ENCODE measurements at regions not wholly inside any gene's neighbourhood (a gene's known extent, or its start where the extent isn't known, plus 50 kb on each side); places are given as distances from the start of the nearest gene placed in this dataset.
A peak's percentile ranks its signal among the peaks of the same experiment; 100 is the strongest.

GRCh38 chr13:42706286-42706685 lies 75.1 kb upstream of the FAM216B start:
- 62 to 67% methylated on average over 3 of the region's 3 CpGs for WGBS, 2 donors

GRCh38 chr13:42707048-42707447 lies 74.3 kb upstream of the FAM216B start:
- no peak overlapping the region for H3K27ac ChIP-seq
- no peaks in the 10 kb centered on the region for H3K9me3 ChIP-seq
- no peak overlapping the region for H3K4me3 ChIP-seq
- TF ChIP-seq EP300 (IDR thresholded peaks at IDR 0.05) (no peak), POLR2A (IDR thresholded peaks at IDR 0.05) (no peak), CTCF (IDR thresholded peaks at IDR 0.05) (no peak), POLR2AphosphoS5 (IDR thresholded peaks at IDR 0.05) (no peak)
- H3K27me3 ChIP-seq, result no peaks in the 10 kb centered on the region
- H3K4me1 ChIP-seq, result no peaks in the 10 kb centered on the region
- 82 to 89% methylated on average over 4 of the region's 4 CpGs for WGBS, 2 donors
- ATAC-seq (ENCODE audit: low FRiP score in 2 of 2), result no peak
- DNase-seq, result no peak
- no peaks in the 10 kb centered on the region for H3K36me3 ChIP-seq

More at GRCh38 chr13:42706286-42706685, 75.1 kb upstream of the FAM216B start:
- H3K4me1 ChIP-seq, result no peaks in the 10 kb centered on the region
- no peaks in the 10 kb centered on the region for H3K27me3 ChIP-seq
- H3K9me3 ChIP-seq, result no peaks in the 10 kb centered on the region
- TF ChIP-seq CTCF (IDR thresholded peaks at IDR 0.05) (no peak), POLR2AphosphoS5 (IDR thresholded peaks at IDR 0.05) (no peak)
- H3K27ac ChIP-seq, result no peak overlapping the region
- DNase-seq, result no peak
- H3K4me3 ChIP-seq, result no peak overlapping the region
- no peaks in the 10 kb centered on the region for H3K36me3 ChIP-seq
- ATAC-seq (ENCODE audit: low FRiP score in 2 of 2), result no peak

GRCh38 chr13:42707586-42707985 lies 73.8 kb upstream of the FAM216B start:
- Histone ChIP-seq H3K36me3 (no peaks in the 10 kb centered on the region), H3K4me3 (no peak overlapping the region), H3K9me3 (no peaks in the 10 kb centered on the region), H3K27me3 (no peaks in the 10 kb centered on the region), H3K4me1 (no peaks in the 10 kb centered on the region), H3K27ac (no peak overlapping the region)
- TF ChIP-seq EP300 (IDR thresholded peaks at IDR 0.05) (no peak), CTCF (IDR thresholded peaks at IDR 0.05) (no peak), POLR2AphosphoS5 (IDR thresholded peaks at IDR 0.05) (no peak), POLR2A (IDR thresholded peaks at IDR 0.05) (no peak)
- DNase-seq, result no peak
- ATAC-seq (ENCODE audit: low FRiP score in 2 of 2), result peak in 1 of 2 donors; percentile 12
- 83 to 86% methylated on average over 4 of the region's 4 CpGs for WGBS, 2 donors

- H3K36me3 ChIP-seq, result no peaks in the 10 kb centered on the region
- no peaks in the 10 kb centered on the region for H3K9me3 ChIP-seq
- ATAC-seq (ENCODE audit: low FRiP score in 2 of 2), result no peak
- no peak overlapping the region for H3K27ac ChIP-seq
- no peaks in the 10 kb centered on the region for H3K27me3 ChIP-seq
- WGBS, 2 donors, result 86 to 90% methylated on average over 4 of the region's 4 CpGs
- TF ChIP-seq EP300 (IDR thresholded peaks at IDR 0.05), result no peak
- TF ChIP-seq POLR2A (IDR thresholded peaks at IDR 0.05), result no peak
- TF ChIP-seq CTCF (IDR thresholded peaks at IDR 0.05), result no peak
- no peak for TF ChIP-seq POLR2AphosphoS5 (IDR thresholded peaks at IDR 0.05)
- DNase-seq, result no peak
- no peak overlapping the region for H3K4me3 ChIP-seq
- no peaks in the 10 kb centered on the region for H3K4me1 ChIP-seq
These were observed 73.0 kb upstream of the FAM216B start for GRCh38 chr13:42708391-42708790.

- DNase-seq (no peak), ATAC-seq (ENCODE audit: low FRiP score in 2 of 2) (no peak)
- TF ChIP-seq EP300 (IDR thresholded peaks at IDR 0.05) (no peak), POLR2A (IDR thresholded peaks at IDR 0.05) (no peak), CTCF (IDR thresholded peaks at IDR 0.05) (no peak), POLR2AphosphoS5 (IDR thresholded peaks at IDR 0.05) (no peak)
- WGBS, 2 donors, result 90 to 94% methylated on average over 2 of the region's 2 CpGs
- Histone ChIP-seq H3K4me3 (no peak overlapping the region), H3K27me3 (no peaks in the 10 kb centered on the region), H3K27ac (no peak overlapping the region), H3K9me3 (no peaks in the 10 kb centered on the region), H3K36me3 (no peaks in the 10 kb centered on the region), H3K4me1 (no peaks in the 10 kb centered on the region)
These were observed 72.1 kb upstream of the FAM216B start for GRCh38 chr13:42709276-42709675.

Measured in upper lobe of left lung (tissue), 6 donors.